KMS-11 (cell line): ENCODE measurements at regions not wholly inside any gene's neighbourhood (a gene's known extent, or its start where the extent isn't known, plus 50 kb on each side); places are given as distances from the start of the nearest gene placed in this dataset.

Experiments used
- H2AFZ ChIP-seq: fragments of 200-600 bp; sonication (generic); 2 replicates; pipeline ENCODE4 v1.6.1; 2016; ENCODE audit warnings: antibody characterized with exemption, mixed run types, low read depth
- H3K27ac ChIP-seq: fragments of 200-600 bp; sonication (generic); 2 replicates; pipeline ENCODE4 v1.6.1; 2016; ENCODE audit warnings: mild to moderate bottlenecking, mixed run types
- H3K27me3 ChIP-seq: fragments of 200-600 bp; sonication (generic); 2 replicates; pipeline ENCODE4 v1.6.1; 2017; ENCODE audit warnings: mild to moderate bottlenecking, low read depth, mixed run types, moderate library complexity; ENCODE audit not compliant: insufficient read depth
- H3K36me3 ChIP-seq: fragments of 200-600 bp; sonication (generic); 2 replicates; pipeline ENCODE4 v1.6.1; 2017; ENCODE audit warnings: mild to moderate bottlenecking, mixed run types; ENCODE audit not compliant: insufficient read depth
- H3K4me1 ChIP-seq: fragments of 200-600 bp; sonication (generic); 2 replicates; pipeline ENCODE4 v1.6.1; 2016; ENCODE audit warnings: mild to moderate bottlenecking, low read depth, mixed run types; ENCODE audit not compliant: poor library complexity, severe bottlenecking
- H3K4me2 ChIP-seq: fragments of 200-600 bp; sonication (generic); 2 replicates; pipeline ENCODE4 v1.7.0; 2016; ENCODE audit warnings: mild to moderate bottlenecking, mixed run types
- H3K4me3 ChIP-seq: fragments of 200-600 bp; sonication (generic); IDR thresholded peaks from 2 replicates; pipeline ENCODE4 v1.6.1; 2017; ENCODE audit warnings: low read depth, low read length, mixed read lengths; ENCODE audit not compliant: insufficient read depth
- H3K79me2 ChIP-seq: fragments of 200-600 bp; sonication (generic); 2 replicates; pipeline ENCODE4 v1.6.1; 2016; ENCODE audit warnings: low read depth, mixed run types; ENCODE audit not compliant: insufficient read depth
- H3K9ac ChIP-seq: fragments of 200-600 bp; sonication (generic); 2 replicates; pipeline ENCODE4 v1.6.1; 2016; ENCODE audit warnings: mild to moderate bottlenecking, mixed run types
- H4K20me1 ChIP-seq: fragments of 200-600 bp; sonication (generic); 2 replicates; pipeline ENCODE4 v1.6.1; 2016; ENCODE audit warnings: mild to moderate bottlenecking, mixed run types; ENCODE audit not compliant: insufficient read depth
- TF ChIP-seq, protein P1 (sequence below): fragments of 200-600 bp; sonication (generic); conservative IDR thresholded peaks from 2 replicates; pipeline ENCODE4 v1.6.1; 2017; ENCODE audit warnings: low read depth, mild to moderate bottlenecking, antibody characterized with exemption, low read length, moderate library complexity, mixed read lengths

DNA sequence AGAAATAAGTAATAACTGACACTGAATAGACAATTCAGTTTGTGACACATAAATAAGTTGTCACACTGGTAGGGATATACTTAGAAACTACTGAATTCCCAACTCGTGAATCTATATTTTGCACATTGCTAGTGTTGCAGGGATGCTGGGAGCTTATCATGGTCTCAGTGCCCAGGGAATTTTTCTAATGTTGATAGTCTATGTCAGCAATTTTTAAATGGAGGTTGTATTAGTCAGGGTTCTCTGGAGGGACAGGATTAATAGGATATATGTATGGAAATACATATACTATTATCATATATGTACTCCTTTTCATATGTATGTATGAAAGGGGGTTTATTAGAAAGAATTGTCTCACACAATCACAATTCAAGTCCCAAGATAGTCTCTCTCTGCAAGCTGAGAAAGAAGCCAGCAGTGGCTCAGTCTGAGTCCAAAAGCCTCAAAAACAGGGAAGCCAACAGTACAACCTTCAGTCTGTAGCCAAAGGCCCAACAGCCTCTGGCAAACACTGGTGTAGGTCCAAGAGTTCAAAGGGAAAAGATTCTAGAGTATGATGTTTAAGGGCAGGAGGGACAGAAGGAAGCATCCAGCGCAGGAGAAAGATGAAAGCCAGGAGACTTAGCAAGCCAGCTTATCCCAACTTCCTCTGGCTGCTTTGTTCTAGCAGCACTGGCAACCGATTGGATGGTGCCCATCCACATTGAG lies 980.9 kb upstream of the GJE1 start:
- H3K27ac ChIP-seq: peak overlapping the region; percentile 97; the same call in 1 of the 2 replicates
- TF ChIP-seq, protein P1, sequence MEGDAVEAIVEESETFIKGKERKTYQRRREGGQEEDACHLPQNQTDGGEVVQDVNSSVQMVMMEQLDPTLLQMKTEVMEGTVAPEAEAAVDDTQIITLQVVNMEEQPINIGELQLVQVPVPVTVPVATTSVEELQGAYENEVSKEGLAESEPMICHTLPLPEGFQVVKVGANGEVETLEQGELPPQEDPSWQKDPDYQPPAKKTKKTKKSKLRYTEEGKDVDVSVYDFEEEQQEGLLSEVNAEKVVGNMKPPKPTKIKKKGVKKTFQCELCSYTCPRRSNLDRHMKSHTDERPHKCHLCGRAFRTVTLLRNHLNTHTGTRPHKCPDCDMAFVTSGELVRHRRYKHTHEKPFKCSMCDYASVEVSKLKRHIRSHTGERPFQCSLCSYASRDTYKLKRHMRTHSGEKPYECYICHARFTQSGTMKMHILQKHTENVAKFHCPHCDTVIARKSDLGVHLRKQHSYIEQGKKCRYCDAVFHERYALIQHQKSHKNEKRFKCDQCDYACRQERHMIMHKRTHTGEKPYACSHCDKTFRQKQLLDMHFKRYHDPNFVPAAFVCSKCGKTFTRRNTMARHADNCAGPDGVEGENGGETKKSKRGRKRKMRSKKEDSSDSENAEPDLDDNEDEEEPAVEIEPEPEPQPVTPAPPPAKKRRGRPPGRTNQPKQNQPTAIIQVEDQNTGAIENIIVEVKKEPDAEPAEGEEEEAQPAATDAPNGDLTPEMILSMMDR: no peak

DNA sequence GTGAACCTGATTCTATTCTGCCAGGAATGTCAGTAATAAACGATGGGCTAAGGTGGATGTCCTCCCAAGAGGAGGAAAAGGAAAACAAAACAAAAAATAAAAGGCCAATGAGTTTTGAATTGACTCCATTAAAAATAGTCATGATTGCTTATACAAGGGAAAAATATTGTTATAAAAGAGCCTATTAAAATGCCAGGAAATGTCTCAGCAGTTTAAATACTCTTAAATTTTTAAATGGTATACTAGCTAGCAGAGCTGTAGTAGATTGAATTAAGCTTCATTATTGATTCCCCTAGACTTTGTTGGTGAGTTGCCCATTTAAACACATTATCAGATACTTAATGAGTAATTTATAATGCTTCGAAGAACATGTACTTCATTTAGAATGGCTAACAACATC lies 990.9 kb upstream of the GJE1 start:
- no peak overlapping the region for H3K9ac ChIP-seq
- H3K4me3 ChIP-seq: no peak overlapping the region
- TF ChIP-seq, protein P1: no peak
- no peaks in the 10 kb centered on the region for H4K20me1 ChIP-seq
- no peaks in the 10 kb centered on the region for H3K79me2 ChIP-seq
- peaks cover 16% of the 10 kb centered on the region for H3K4me1 ChIP-seq
- no peak overlapping the region for H2AFZ ChIP-seq
- H3K4me2 ChIP-seq: no peak overlapping the region
- no peaks in the 10 kb centered on the region for H3K27me3 ChIP-seq
- no peaks in the 10 kb centered on the region for H3K36me3 ChIP-seq
- no peak overlapping the region for H3K27ac ChIP-seq

More for the DNA sequence above, 980.9 kb upstream of the GJE1 start:
- Histone ChIP-seq H3K4me1 (peaks cover 66% of the 10 kb centered on the region), H4K20me1 (no peaks in the 10 kb centered on the region), H3K27me3 (no peaks in the 10 kb centered on the region), H3K4me3 (no peak overlapping the region), H3K79me2 (no peaks in the 10 kb centered on the region), H3K9ac (no peak overlapping the region), H3K4me2 (no peak overlapping the region), H2AFZ (peak overlapping the region; percentile 47; the same call in 1 of the 2 replicates), H3K36me3 (no peaks in the 10 kb centered on the region)

GRCh38 chr6:141140905-141141304 lies 991.8 kb upstream of the GJE1 start:
- Histone ChIP-seq H2AFZ (peak overlapping the region; percentile 8; the same call in 1 of the 2 replicates), H3K27ac (no peak overlapping the region), H3K36me3 (no peaks in the 10 kb centered on the region), H3K4me3 (no peak overlapping the region), H3K4me2 (peak overlapping the region; percentile 57), H3K27me3 (no peaks in the 10 kb centered on the region), H4K20me1 (no peaks in the 10 kb centered on the region), H3K9ac (no peak overlapping the region), H3K4me1 (peaks cover 16% of the 10 kb centered on the region), H3K79me2 (no peaks in the 10 kb centered on the region)
- TF ChIP-seq, protein P1: no peak

DNA sequence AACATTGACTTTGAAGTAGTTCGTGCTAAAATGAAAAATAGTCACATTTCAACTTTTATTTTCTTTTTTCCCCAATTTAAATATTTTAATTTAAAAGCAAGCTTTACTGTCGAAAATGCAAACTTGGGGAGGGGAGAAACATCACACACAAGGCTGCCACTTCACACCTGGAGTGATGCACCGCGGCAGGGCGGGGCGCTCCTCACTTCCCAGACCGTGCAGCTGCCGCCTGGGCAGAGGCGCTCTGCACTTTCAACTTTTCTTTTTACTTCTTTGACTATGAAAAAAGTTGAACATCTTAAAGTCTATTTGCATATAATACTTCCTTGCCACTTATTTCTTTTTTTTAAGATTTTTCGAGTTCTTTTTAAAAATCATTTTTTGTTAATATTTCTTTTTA lies 993.3 kb upstream of the GJE1 start:
- TF ChIP-seq, protein P1: no peak
- Histone ChIP-seq H3K27me3 (no peaks in the 10 kb centered on the region), H3K4me2 (no peak overlapping the region), H3K4me1 (peaks cover 16% of the 10 kb centered on the region), H3K4me3 (no peak overlapping the region), H4K20me1 (no peaks in the 10 kb centered on the region), H3K27ac (no peak overlapping the region), H3K79me2 (no peaks in the 10 kb centered on the region), H3K36me3 (no peaks in the 10 kb centered on the region), H3K9ac (no peak overlapping the region), H2AFZ (no peak overlapping the region)
